Heart right ventricle (tissue), 16 donors: ENCODE measurements at regions not wholly inside any gene's neighbourhood (a gene's known extent, or its start where the extent isn't known, plus 50 kb on each side); places are given as distances from the start of the nearest gene placed in this dataset.

Experiments used
- ATAC-seq, 8 donors: fragments of 200-7000 bp; cut with Tn5 transposase; one replicate each; pipeline ENCODE4 v1.9.1; 2020; ENCODE audit warnings: mild to moderate bottlenecking in 8 of 8, moderate library complexity in 8 of 8, moderate number of reproducible peaks in 1 of 8
- DNase-seq, 2 donors: peaks; one replicate each; pipeline ENCODE4 v3.0.0-alpha.2; 2020
- H3K27ac ChIP-seq, 10 donors: fragments of 200-600 bp; sonication (generic) in 2 of 10; one replicate each; pipeline versions ENCODE4 v1.5.0 to v1.8.0; 2020 to 2022; ENCODE audit warnings: mild to moderate bottlenecking in 3 of 10
- H3K27me3 ChIP-seq, 7 donors: fragments of 200-600 bp; one replicate each; pipeline ENCODE4 v1.8.0; 2021 to 2022; ENCODE audit warnings: mild to moderate bottlenecking in 2 of 7
- H3K36me3 ChIP-seq, 9 donors: fragments of 200-600 bp; sonication (generic) in 1 of 9; one replicate each; pipeline versions ENCODE4 v1.5.0 to v1.8.0; 2020 to 2022; ENCODE audit warnings: mild to moderate bottlenecking in 2 of 9
- H3K4me1 ChIP-seq, 9 donors: fragments of 200-600 bp; sonication (generic) in 1 of 9; one replicate each; pipeline versions ENCODE4 v1.5.0 to v1.8.0; 2020 to 2022; ENCODE audit warnings: mild to moderate bottlenecking in 4 of 9
- H3K4me3 ChIP-seq, 10 donors: fragments of 200-600 bp; sonication (generic) in 2 of 10; one replicate each; pipeline versions ENCODE4 v1.5.0 to v1.8.0; 2020 to 2022; ENCODE audit warnings: mild to moderate bottlenecking in 7 of 10, moderate library complexity in 2 of 10
- H3K9me3 ChIP-seq, 11 donors: fragments of 200-600 bp in 10 of 11; sonication (generic) in 2 of 11; one replicate each; pipeline versions ENCODE4 v1.5.0 to v1.8.0; 2013 to 2022; ENCODE audit warnings: mild to moderate bottlenecking in 2 of 11, control low read depth in 1 of 11, moderate library complexity in 1 of 11
- WGBS, 2 donors: extraction: QIAGEN DNeasy Blood & Tissue Kit; methylation state at CpG; one replicate each; pipeline ENCODE4 v1.1.7; 2013; ENCODE audit warnings: inconsistent platforms in 1 of 2; 5-methylcytosine and 5-hydroxymethylcytosine counted together
- intact Hi-C, 10 donors: fragments of 100-400 bp; cut with DNase I; formaldehyde crosslinking; loops; one replicate each; pipeline versions ENCODE4 v1.11.1 to v1.14.2; 2022
- TF ChIP-seq, protein P1 (sequence below), 9 donors: fragments of 200-600 bp; sonication (generic) in 2 of 9; IDR thresholded peaks; one replicate each; pipeline versions ENCODE4 v1.5.0 to v1.8.0; 2021 to 2022; ENCODE audit warnings: antibody characterized with exemption in 9 of 9, mild to moderate bottlenecking in 5 of 9, moderate library complexity in 1 of 9
- donor health status: Arrhythmogenic right ventricular cardiomyopathy.
- donor health status: ischemic (EF 13 %, LVEDD 7.1; RV severe dilation, severe dysfunction).
- donor health status: healthy with polysubstance abuse.
- donor health status: DM: no; HTN: yes; CAD: no.
- donor health status: DM: no; HTN: no; CAD: no.
- donor health status: ischemic (EF 25% LVEDD 6.9; RV normal size, moderate dysfunction).
- donor health status: ischemic (EF 25% LVEDD 5.7; RV mildly dilated, moderate dysfunction).
- donor health status: healthy.
- donor health status: DM: yes; HTN: yes; CAD: no.
- donor health status: Ischemic cardiomyopathy.
- donor health status: ischemic (EF 35%, LVEDD 5.7; RV mildly dilated, moderate dysfunction).
- donor health status: nonischemic (EF 11% LVEDD 7.7; RV severe dilation, severe dysfunction).
- donor health status: DM: yes; HTN: yes; CAD: no.
- donor health status: PGD.
- donor health status: ischemic (EF 29% LVEDD 5.4; RV normal size, mild dysfunction).
- donor health status: nonischemic (EF 23%, LVEDD 6.1; RV moderate dilation, normal function).

DNA sequence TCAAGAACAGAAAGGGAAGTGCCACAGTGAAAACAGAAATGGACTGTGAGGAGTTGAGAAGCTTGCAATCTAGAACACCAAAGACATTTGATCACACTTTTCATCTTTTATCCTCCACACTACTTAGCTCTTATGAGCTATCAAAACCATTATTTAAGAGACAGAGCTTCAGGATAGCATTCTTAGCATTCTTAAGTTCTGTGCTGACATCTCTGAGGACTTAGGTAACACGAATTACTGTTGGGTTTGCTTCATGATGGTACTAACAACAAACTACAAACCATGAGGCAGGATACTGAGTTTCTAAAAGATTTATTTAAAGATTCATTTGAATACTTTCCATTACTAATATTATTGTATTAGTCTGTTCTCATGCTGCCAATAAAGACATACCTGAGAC, 1038.6 kb downstream of the TUSC7 start:
- DNase-seq (no peak), ATAC-seq (no peak)
- TF ChIP-seq, protein P1, sequence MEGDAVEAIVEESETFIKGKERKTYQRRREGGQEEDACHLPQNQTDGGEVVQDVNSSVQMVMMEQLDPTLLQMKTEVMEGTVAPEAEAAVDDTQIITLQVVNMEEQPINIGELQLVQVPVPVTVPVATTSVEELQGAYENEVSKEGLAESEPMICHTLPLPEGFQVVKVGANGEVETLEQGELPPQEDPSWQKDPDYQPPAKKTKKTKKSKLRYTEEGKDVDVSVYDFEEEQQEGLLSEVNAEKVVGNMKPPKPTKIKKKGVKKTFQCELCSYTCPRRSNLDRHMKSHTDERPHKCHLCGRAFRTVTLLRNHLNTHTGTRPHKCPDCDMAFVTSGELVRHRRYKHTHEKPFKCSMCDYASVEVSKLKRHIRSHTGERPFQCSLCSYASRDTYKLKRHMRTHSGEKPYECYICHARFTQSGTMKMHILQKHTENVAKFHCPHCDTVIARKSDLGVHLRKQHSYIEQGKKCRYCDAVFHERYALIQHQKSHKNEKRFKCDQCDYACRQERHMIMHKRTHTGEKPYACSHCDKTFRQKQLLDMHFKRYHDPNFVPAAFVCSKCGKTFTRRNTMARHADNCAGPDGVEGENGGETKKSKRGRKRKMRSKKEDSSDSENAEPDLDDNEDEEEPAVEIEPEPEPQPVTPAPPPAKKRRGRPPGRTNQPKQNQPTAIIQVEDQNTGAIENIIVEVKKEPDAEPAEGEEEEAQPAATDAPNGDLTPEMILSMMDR (IDR thresholded peaks at IDR 0.05): no peak
- intact Hi-C loops: no loop called here
- Histone ChIP-seq H3K27ac (no peak overlapping the region), H3K4me3 (no peak overlapping the region), H3K9me3 (no peaks in the 10 kb centered on the region), H3K36me3 (no peaks in the 10 kb centered on the region), H3K27me3 (no peaks in the 10 kb centered on the region), H3K4me1 (no peaks in the 10 kb centered on the region)
- WGBS, 2 donors: 49 to 53% methylated on average over 1 of the region's 1 CpG

DNA sequence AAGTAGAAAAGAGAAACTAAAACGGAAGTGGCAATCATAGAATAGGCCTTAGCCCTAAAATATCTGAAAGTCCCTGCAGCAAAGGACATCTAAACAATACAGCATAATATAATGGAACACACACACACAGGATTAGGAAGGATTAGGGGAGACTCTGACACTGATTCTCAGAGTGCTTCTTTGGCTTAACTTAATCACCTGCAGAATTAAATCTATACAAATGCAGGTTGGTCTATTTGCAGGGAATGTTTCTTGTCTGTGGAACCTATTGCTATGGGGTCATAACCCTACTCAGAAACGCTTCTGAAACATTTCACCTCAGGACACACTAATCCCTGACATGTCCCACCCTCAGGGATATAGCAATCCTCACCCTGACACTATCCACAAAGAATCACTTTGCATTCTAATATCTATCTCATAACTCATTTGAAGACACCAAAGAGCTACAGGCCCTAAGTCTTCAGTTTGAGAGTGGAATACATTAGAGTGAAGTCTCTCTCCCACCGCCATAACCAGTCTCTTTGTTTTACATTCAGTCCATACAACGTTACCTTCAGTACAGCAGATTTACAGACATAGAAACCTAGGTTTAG, 1041.2 kb downstream of the TUSC7 start:
- H3K9me3 ChIP-seq: no peaks in the 10 kb centered on the region
- DNase-seq (no peak), ATAC-seq (no peak)
- no peaks in the 10 kb centered on the region for H3K4me1 ChIP-seq
- intact Hi-C loops: no loop called here
- H3K27ac ChIP-seq: no peak overlapping the region
- TF ChIP-seq, protein P1 (IDR thresholded peaks at IDR 0.05): no peak
- no peaks in the 10 kb centered on the region for H3K27me3 ChIP-seq
- no peak overlapping the region for H3K4me3 ChIP-seq
- H3K36me3 ChIP-seq: no peaks in the 10 kb centered on the region
- WGBS, 2 donors: 77 to 80% methylated on average over 4 of the region's 4 CpGs

DNA sequence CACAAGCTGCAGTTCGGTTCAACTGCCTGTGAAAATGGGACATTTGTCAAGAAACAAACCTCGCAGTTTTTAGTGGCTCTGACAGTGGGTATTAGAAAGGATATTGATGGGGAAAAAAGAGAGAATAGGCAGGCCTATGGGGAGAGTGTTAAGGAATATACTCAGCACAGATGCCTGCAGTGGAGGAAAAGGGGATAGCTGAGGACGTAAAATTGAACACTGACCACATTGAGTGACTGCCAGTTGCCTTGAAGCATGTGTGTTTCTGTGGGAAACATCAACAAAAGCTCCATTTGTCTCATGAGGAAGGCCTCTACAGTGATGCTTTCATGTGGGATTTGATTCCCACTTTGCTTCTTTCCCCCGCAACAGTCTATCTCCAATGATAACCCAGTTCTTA, 1042.1 kb downstream of the TUSC7 start:
- no peaks in the 10 kb centered on the region for H3K9me3 ChIP-seq
- no peak overlapping the region for H3K4me3 ChIP-seq
- no peak overlapping the region for H3K27ac ChIP-seq
- H3K4me1 ChIP-seq: no peaks in the 10 kb centered on the region
- no peak for ATAC-seq
- TF ChIP-seq, protein P1 (IDR thresholded peaks at IDR 0.05): no peak
- no peaks in the 10 kb centered on the region for H3K36me3 ChIP-seq
- DNase-seq: no peak
- WGBS, 2 donors: 83 to 86% methylated on average over 4 of the region's 4 CpGs
- H3K27me3 ChIP-seq: no peaks in the 10 kb centered on the region
- intact Hi-C loops: no loop called here

DNA sequence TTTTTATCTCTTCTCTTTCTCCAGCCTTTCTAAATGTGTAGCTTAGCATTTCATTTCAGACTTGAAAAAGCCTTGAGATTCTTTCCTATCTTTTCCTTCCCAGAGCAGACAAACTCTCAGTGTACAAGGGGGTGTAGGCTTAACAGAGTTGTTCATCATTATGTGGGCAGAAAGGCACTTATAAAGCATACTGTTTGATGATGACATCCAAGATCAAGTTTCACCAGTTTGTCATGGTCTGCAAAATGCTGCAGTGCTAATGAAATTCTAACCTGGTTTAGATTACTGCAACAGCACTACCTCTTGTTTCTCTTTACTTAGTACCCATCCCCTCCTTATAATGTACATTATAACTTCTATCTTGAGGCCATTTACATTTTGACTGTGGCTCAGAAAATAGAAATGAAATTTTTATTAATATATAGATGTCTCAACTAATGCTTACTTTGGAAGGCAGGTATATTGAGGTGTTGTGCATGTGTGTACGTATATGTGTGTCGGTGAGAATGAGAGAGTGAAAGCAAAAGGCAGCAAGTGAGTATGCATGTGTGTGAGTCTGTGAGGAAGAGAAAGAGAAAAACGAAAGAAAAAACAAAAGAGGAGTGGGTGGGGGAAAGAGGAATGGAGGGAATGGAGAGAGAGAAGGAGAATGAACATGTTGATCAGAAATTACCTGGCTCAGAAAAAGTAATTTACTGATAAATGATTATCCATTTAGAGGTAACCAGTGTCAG, 1043.6 kb downstream of the TUSC7 start:
- 82 to 92% methylated on average over 3 of the region's 3 CpGs for WGBS, 2 donors
- intact Hi-C loops: no loop called here

More for the DNA sequence above, 1043.6 kb downstream of the TUSC7 start:
- no peak for DNase-seq
- Histone ChIP-seq H3K27me3 (no peaks in the 10 kb centered on the region), H3K27ac (no peak overlapping the region), H3K9me3 (no peaks in the 10 kb centered on the region), H3K4me1 (no peaks in the 10 kb centered on the region), H3K4me3 (no peak overlapping the region), H3K36me3 (no peaks in the 10 kb centered on the region)
- no peak for ATAC-seq
- TF ChIP-seq, protein P1 (IDR thresholded peaks at IDR 0.05): no peak
